Caco-2 (cell line): ENCODE measurements at regions not wholly inside any gene's neighbourhood (a gene's known extent, or its start where the extent isn't known, plus 50 kb on each side); places are given as distances from the start of the nearest gene placed in this dataset.

Experiments used
- BruUV-seq: library from RNA; stranded (reverse); fragments of 400-500 nt; replicated peaks from 2 replicates; lab custom pipeline; 2021; lab: Mats Ljungman, UMichigan
- CTCF ChIA-PET: fragments of 300-600 bp; sonication (Branson Sonifier 250); formaldehyde crosslinking; loops from one replicate; lab custom pipeline; 2022; ENCODE audit warnings: antibody characterized with exemption; lab: Charles Lee
- POLR2A ChIA-PET: fragments of 300-600 bp; sonication (Branson Sonifier 250); formaldehyde crosslinking; loops from one replicate; lab custom pipeline; 2022; ENCODE audit warnings: antibody characterized with exemption; lab: Charles Lee
- DNase-seq, 2 experiments: peaks; one replicate each; pipeline versions ENCODE4 v3.0.0 to v3.0.0-alpha.2; 2020 to 2022
- H3K27me3 ChIP-seq: replicated peaks from 2 replicates; pipeline ENCODE4 v1.6.0; 2011; ENCODE audit warnings: low read length; ENCODE audit not compliant: control insufficient read depth, insufficient read depth
- H3K36me3 ChIP-seq: 2 replicates; pipeline ENCODE4 v1.5.1; 2011; ENCODE audit warnings: low read length; ENCODE audit not compliant: control insufficient read depth, insufficient read depth
- H3K4me1 ChIP-seq: fragments of 250-450 bp; sonication (Bioruptor Pico); 2 replicates; pipeline ENCODE4 v1.5.1; 2020; ENCODE audit warnings: mild to moderate bottlenecking
- H3K4me3 ChIP-seq: 2 replicates; pipeline ENCODE4 v1.5.1; 2011; ENCODE audit warnings: low read depth, mild to moderate bottlenecking, control low read depth, low read length
- H3K9me3 ChIP-seq: fragments of 250-450 bp; sonication (Bioruptor Pico); 2 replicates; pipeline ENCODE4 v1.5.1; 2020; ENCODE audit warnings: mild to moderate bottlenecking, moderate library complexity
- H3K27ac Mint-ChIP-seq: one replicate; pipeline ENCODE4 v1.8.0; 2022; ENCODE audit warnings: mixed read lengths; ENCODE audit not compliant: unreplicated experiment
- H3K27me3 Mint-ChIP-seq: one replicate; pipeline ENCODE4 v1.8.0; 2022; ENCODE audit warnings: mixed read lengths; ENCODE audit not compliant: insufficient read depth, unreplicated experiment
- H3K36me3 Mint-ChIP-seq: one replicate; pipeline ENCODE4 v1.8.0; 2022; ENCODE audit warnings: mild to moderate bottlenecking, mixed read lengths; ENCODE audit not compliant: insufficient read depth, unreplicated experiment
- H3K4me1 Mint-ChIP-seq: one replicate; pipeline ENCODE4 v1.8.0; 2022; ENCODE audit warnings: low read depth, mixed read lengths; ENCODE audit not compliant: unreplicated experiment
- H3K4me3 Mint-ChIP-seq: one replicate; pipeline ENCODE4 v1.8.0; 2022; ENCODE audit warnings: mild to moderate bottlenecking, moderate library complexity, mixed read lengths; ENCODE audit not compliant: unreplicated experiment
- H3K9me3 Mint-ChIP-seq: one replicate; pipeline ENCODE4 v1.8.0; 2022; ENCODE audit warnings: mixed read lengths; ENCODE audit not compliant: unreplicated experiment
- intact Hi-C: fragments of 100-400 bp; cut with micrococcal nuclease; formaldehyde crosslinking; loops from one replicate; pipeline ENCODE4 v1.10.0; 2022; ENCODE audit not compliant: unreplicated experiment
- TF ChIP-seq, protein P1 (sequence below), 2 experiments: fragments of 200-600 bp in 1 of 2; IDR thresholded peaks; 1 replicate in 1 of 2; 2 replicates in 1 of 2; pipeline versions ENCODE4 v1.5.1 to v1.8.0; 2011 to 2022; ENCODE audit warnings: antibody characterized with exemption in 1 of 2, control low read depth in 1 of 2, inconsistent platforms in 1 of 2, low read depth in 1 of 2, low read length in 1 of 2, mild to moderate bottlenecking in 1 of 2, moderate library complexity in 1 of 2; ENCODE audit not compliant: insufficient read depth in 1 of 2, severe bottlenecking in 1 of 2, unreplicated experiment in 1 of 2

DNA sequence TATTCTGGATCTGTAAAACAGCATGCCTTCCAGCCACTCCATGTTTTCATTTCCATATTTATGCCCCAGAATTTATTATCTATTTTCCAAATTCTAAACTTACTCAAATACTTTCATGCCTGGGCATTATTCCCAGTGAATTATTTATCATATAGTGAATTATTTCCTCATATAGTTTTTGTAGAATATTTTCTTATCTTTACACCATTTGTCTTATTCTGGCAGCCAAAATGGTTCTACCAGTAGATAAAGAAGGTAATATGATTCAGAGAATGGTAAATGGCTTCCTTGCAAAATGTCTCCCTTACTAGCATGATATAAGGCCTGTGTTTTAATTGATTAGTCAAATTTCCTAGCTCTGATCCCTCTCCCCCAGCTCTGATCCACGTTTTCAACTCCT is 305.8 kb downstream of the SPRY2 start:
- no peaks in the 10 kb centered on the region for H3K36me3 ChIP-seq
- no peak overlapping the region for H3K4me3 ChIP-seq
- intact Hi-C loops: no loop called here
- Mint-ChIP-seq H3K4me3 (no peak overlapping the region), H3K27ac (no peak overlapping the region), H3K9me3 (no peaks in the 10 kb centered on the region), H3K36me3 (no peaks in the 10 kb centered on the region), H3K27me3 (no peaks in the 10 kb centered on the region), H3K4me1 (no peaks in the 10 kb centered on the region)
- no TSS peak for BruUV-seq
- no peaks in the 10 kb centered on the region for H3K27me3 ChIP-seq
- POLR2A ChIA-PET: no interaction called here
- peaks cover 12% of the 10 kb centered on the region for H3K4me1 ChIP-seq
- no peak for DNase-seq
- TF ChIP-seq, protein P1, sequence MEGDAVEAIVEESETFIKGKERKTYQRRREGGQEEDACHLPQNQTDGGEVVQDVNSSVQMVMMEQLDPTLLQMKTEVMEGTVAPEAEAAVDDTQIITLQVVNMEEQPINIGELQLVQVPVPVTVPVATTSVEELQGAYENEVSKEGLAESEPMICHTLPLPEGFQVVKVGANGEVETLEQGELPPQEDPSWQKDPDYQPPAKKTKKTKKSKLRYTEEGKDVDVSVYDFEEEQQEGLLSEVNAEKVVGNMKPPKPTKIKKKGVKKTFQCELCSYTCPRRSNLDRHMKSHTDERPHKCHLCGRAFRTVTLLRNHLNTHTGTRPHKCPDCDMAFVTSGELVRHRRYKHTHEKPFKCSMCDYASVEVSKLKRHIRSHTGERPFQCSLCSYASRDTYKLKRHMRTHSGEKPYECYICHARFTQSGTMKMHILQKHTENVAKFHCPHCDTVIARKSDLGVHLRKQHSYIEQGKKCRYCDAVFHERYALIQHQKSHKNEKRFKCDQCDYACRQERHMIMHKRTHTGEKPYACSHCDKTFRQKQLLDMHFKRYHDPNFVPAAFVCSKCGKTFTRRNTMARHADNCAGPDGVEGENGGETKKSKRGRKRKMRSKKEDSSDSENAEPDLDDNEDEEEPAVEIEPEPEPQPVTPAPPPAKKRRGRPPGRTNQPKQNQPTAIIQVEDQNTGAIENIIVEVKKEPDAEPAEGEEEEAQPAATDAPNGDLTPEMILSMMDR (IDR thresholded peaks at IDR 0.05; ENCODE audit: insufficient read depth in 1 of 2, low read depth in 1 of 2, low read length in 1 of 2, severe bottlenecking in 1 of 2, unreplicated experiment in 1 of 2): no peak
- CTCF ChIA-PET: no interaction called here
- no peaks in the 10 kb centered on the region for H3K9me3 ChIP-seq

DNA sequence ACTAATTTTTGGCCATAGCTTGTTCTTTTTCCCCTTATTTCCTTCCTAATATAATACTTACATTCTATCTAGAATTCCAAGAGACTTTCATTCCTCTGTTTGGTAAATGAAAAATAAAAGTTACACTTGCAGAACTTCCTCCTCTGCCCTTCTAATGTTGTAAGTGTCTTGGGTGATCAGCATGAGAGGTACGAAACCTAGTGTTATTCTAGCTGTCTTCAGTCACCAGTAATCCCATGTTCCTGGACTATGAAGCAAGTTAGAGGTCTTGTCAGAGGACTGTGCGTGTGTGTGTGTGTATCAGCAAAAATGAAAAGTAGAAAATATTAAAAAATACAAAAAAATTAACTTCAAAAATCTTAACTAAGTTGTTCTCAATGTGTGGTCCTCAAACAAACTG is 307.0 kb downstream of the SPRY2 start:
- ChIA-PET POLR2A (no interaction called here), CTCF (no interaction called here)
- TF ChIP-seq, protein P1 (IDR thresholded peaks at IDR 0.05; ENCODE audit: insufficient read depth in 1 of 2, low read depth in 1 of 2, low read length in 1 of 2, severe bottlenecking in 1 of 2, unreplicated experiment in 1 of 2): no peak
- H3K27me3 Mint-ChIP-seq: no peaks in the 10 kb centered on the region
- no peak overlapping the region for H3K27ac Mint-ChIP-seq
- no peaks in the 10 kb centered on the region for H3K36me3 ChIP-seq
- no peaks in the 10 kb centered on the region for H3K4me1 Mint-ChIP-seq
- BruUV-seq: no TSS peak
- no peak overlapping the region for H3K4me3 Mint-ChIP-seq
- H3K9me3 ChIP-seq: no peaks in the 10 kb centered on the region
- H3K4me3 ChIP-seq: no peak overlapping the region
- intact Hi-C loops: no loop called here
- no peaks in the 10 kb centered on the region for H3K27me3 ChIP-seq
- no peak for DNase-seq
- H3K9me3 Mint-ChIP-seq: no peaks in the 10 kb centered on the region
- 0 out of 2 replicates have a peak, but pooled peaks cover 5% of the 10 kb centered on the region for H3K4me1 ChIP-seq
- H3K36me3 Mint-ChIP-seq: no peaks in the 10 kb centered on the region

DNA sequence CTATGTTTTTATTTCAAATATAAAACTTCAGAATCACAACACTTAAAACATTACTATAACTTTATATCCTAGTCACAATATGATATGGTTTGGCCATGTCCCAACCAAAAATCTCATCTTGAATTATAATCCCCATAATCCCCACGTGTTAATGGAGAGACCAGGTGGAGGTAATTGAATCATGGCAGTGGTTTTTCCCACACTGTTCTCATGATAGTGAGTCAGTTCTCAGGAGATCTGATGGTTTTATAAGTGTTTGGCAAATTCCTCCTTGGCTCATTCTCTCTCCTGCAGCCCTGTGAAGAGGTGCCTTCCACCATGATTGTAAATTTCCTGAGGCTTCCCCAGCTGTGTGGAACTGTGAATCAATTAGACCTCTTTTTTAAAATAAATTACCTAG is 307.6 kb downstream of the SPRY2 start:
- Histone ChIP-seq H3K9me3 (no peaks in the 10 kb centered on the region), H3K36me3 (no peaks in the 10 kb centered on the region), H3K4me1 (0 out of 2 replicates have a peak, but pooled peaks cover 5% of the 10 kb centered on the region), H3K27me3 (no peaks in the 10 kb centered on the region), H3K4me3 (no peak overlapping the region)
- TF ChIP-seq, protein P1 (IDR thresholded peaks at IDR 0.05; ENCODE audit: insufficient read depth in 1 of 2, low read depth in 1 of 2, low read length in 1 of 2, severe bottlenecking in 1 of 2, unreplicated experiment in 1 of 2): no peak
- POLR2A ChIA-PET: no interaction called here
- intact Hi-C loops: no loop called here
- Mint-ChIP-seq H3K27ac (no peak overlapping the region), H3K36me3 (no peaks in the 10 kb centered on the region), H3K27me3 (no peaks in the 10 kb centered on the region), H3K9me3 (no peaks in the 10 kb centered on the region), H3K4me3 (no peak overlapping the region), H3K4me1 (no peaks in the 10 kb centered on the region)
- DNase-seq: no peak
- CTCF ChIA-PET: no interaction called here
- no TSS peak for BruUV-seq
